SK-N-SH treated with all-trans-retinoic acid at 6 μM for 48 hours (cell line): ENCODE measurements at regions not wholly inside any gene's neighbourhood (a gene's known extent, or its start where the extent isn't known, plus 50 kb on each side); places are given as distances from the start of the nearest gene placed in this dataset.

ENCODE experiments used
- OSR1 ChIP-seq: fragments of 250-450 bp; sonication (Bioruptor Pico); IDR thresholded peaks from 2 replicates; pipeline ENCODE4 v1.8.0; 2022; ENCODE audit warnings: moderate library complexity, mild to moderate bottlenecking, inconsistent platforms
- PPARA ChIP-seq: fragments of 250-450 bp; sonication (Bioruptor Pico); IDR thresholded peaks from 2 replicates; pipeline ENCODE4 v1.5.0; 2020; ENCODE audit warnings: mild to moderate bottlenecking, borderline replicate concordance
- ZC3H10 ChIP-seq: fragments of 250-450 bp; sonication (Bioruptor Pico); IDR thresholded peaks from 2 replicates; pipeline ENCODE4 v1.5.1; 2021; ENCODE audit warnings: mild to moderate bottlenecking, moderate library complexity
- ZNF565 ChIP-seq: fragments of 450-650 bp; formaldehyde crosslinking; conservative IDR thresholded peaks from 2 replicates; pipeline ENCODE4 v1.5.0; 2020; ENCODE audit warnings: low read depth, mild to moderate bottlenecking, moderate library complexity

DNA sequence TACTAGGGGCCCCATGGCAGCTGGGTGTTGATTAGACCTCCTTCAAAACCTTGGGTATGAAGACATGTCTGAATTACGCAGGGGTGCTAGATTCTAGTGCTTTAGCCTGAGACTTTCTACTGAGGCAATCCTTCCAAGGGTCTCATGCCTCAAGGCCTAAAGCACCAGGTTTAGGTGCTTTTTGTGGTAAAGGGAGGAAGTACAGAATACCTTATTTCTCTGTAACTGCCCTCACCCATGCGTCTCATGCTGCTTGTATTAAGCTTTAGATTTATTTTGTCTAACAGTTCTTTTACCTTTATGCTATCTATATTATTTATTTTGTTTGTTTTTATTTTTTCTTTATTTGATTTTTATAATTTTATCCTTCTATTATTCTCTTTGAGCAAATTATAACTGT is 190.2 kb upstream of the GK2 start:
- TF ChIP-seq ZNF565 (CRISPR knock-in tag) (no peak), PPARA (CRISPR knock-in tag) (no peak), ZC3H10 (no peak), OSR1 (CRISPR knock-in tag) (no peak)
